ENCODE measurements at regions not wholly inside any gene's neighbourhood (a gene's known extent, or its start where the extent isn't known, plus 50 kb on each side); places are given as distances from the start of the nearest gene placed in this dataset.

- ChIA-PET POLR2A (ENCODE audit: low non-redundant PET) (no interaction called here), CTCF (no interaction called here)
- H3K27ac ChIP-seq: peak overlapping the region; percentile 24
- DNase-seq (ENCODE audit: low spot score): peak; percentile 73
- TF ChIP-seq CTCF (conservative IDR thresholded peaks at IDR 0.05; ENCODE audit: low read depth): no peak
Measured at GRCh38 chr20:25750765-25751696, 54.4 kb upstream of the ZNF337 start.

DNA sequence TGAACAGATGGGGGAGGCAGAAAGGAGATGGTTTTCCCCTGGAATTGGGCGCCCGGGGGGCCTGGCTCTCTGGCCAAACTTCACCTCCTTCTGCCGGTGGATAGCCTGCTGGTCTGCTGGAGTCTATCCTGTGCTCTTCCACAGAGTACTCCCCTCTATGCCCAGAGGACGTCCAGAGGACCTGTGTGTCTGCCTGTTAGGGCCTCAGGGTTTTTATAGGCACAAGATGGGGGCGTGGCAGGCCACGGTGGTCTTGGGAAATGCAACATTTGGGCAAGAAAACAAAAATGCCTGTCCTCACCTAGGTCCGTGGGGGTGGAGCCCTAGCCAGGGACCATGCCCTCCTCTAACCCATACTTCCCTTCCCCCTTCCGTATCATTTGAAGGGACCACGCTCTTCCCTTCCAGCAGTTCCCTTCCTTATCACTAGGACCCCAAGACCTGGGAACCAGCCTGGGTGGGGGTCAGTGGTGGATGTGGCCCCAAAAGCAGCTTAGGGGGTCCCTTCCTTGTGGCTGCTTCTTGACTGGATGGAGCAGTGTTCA, 53.6 kb upstream of the ZNF337 start:
- CTCF ChIA-PET: interaction anchor here (0.5 kb wide), 1 partner anchor 380 kb away, joined by 4 read pairs; no protein-coding TSS in a partner anchor
- peak overlapping the region; percentile 24 for H3K27ac ChIP-seq
- TF ChIP-seq CTCF (conservative IDR thresholded peaks at IDR 0.05; ENCODE audit: low read depth): no peak
- DNase-seq (ENCODE audit: low spot score): no peak
- POLR2A ChIA-PET (ENCODE audit: low non-redundant PET): no interaction called here

- POLR2A ChIA-PET (ENCODE audit: low non-redundant PET): no interaction called here
- no peak for DNase-seq (ENCODE audit: low spot score)
- no peak overlapping the region for H3K27ac ChIP-seq
- no peak for TF ChIP-seq CTCF (conservative IDR thresholded peaks at IDR 0.05; ENCODE audit: low read depth)
- CTCF ChIA-PET: interaction anchor here (0.5 kb wide), 1 partner anchor 380 kb away, joined by 4 read pairs; no protein-coding TSS in a partner anchor
Measured at GRCh38 chr20:25749649-25750048, 53.0 kb upstream of the ZNF337 start.

Measured in RWPE1 (cell line).